ENCODE measurements at regions not wholly inside any gene's neighbourhood (a gene's known extent, or its start where the extent isn't known, plus 50 kb on each side); places are given as distances from the start of the nearest gene placed in this dataset.

DNA sequence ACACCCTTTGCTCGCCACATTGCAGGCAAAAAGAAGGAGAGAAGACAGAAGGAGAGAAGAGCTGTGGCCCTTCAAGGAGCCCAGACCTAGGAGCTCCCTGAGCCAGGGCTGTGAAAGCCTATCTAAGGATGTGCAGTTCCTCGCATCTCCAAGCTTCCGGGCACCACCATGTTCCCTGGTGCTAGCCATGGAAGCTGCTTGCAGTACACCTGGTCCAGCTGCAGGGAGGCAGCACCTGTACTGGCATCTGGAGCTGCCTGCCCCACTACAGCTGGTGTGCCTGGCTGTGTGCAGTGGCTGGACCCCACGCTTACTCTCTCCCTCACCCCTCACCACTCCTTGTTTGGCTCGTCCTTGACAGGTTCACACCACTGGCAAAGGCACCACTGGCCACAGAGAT, 1111.8 kb upstream of the POT1 start:
- WGBS, 4 donors = 80 to 86% (median 83%) methylated on average over 5 of the region's 5 CpGs
- H3K4me3 ChIP-seq = no peak overlapping the region
- H3K27ac ChIP-seq = no peak overlapping the region
- TF ChIP-seq CTCF (IDR thresholded peaks at IDR 0.05) = no peak
- no peak for TF ChIP-seq POLR2A (IDR thresholded peaks at IDR 0.05)
- ATAC-seq = peak in 1 of 4 donors; percentile 18
- intact Hi-C loops (cut with DNase I) = no loop called here
- no peaks in the 10 kb centered on the region for H3K27me3 ChIP-seq
- H3K9me3 ChIP-seq = no peaks in the 10 kb centered on the region
- DNase-seq = no peak
- H3K36me3 ChIP-seq = no peaks in the 10 kb centered on the region
- H3K4me1 ChIP-seq = no peaks in the 10 kb centered on the region

DNA sequence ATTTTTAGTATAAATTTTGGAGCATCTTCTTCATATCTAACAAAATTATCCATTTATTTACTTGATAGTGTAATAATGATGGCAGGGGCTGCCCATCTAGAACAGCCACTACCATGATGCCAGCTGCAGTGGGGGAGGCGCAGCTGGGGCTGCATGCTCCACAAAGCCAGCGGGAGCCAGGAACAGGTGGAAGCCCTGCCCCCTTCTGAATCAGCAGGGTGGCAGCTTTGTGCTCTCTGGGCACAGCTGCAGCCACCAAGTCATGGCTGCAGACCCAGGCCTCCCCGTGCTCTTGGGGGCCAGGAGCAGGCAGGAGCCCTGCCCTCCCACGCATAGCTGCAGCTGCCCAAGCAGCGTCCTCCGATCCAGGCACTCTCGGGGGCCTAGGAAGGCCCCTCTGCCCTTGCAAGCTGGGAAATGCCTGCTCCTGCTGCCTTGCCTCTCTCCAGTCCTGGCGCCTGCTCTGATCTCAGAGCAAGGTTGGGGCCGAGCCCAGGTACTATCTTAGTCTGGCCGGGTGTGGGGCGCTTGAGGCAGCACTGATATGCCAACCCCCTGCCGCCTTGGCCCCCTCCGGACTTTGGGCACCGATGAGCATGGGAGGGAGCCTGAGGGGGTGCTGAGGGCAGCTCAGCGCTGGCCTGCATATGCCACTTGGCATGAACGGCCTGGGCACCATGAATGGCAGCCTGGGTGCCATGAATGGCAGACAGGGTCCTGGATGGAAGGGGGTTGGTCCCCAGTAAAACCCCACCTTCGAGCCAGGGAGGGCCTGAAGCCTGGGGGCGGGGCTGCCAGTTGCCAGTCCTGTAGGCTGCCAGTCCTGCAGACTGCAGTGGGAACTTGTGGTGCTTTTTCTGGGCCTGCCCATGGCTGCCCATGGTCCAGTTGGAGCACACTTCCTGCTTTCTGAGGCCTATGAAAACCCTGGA, 1110.8 kb upstream of the POT1 start:
- Histone ChIP-seq H3K4me3 (no peak overlapping the region), H3K36me3 (no peaks in the 10 kb centered on the region), H3K27me3 (no peaks in the 10 kb centered on the region), H3K4me1 (no peaks in the 10 kb centered on the region), H3K27ac (no peak overlapping the region), H3K9me3 (no peaks in the 10 kb centered on the region)
- DNase-seq (no peak), ATAC-seq (peak in 1 of 4 donors; percentile 38)
- WGBS, 4 donors = 66 to 84% (median 75%) methylated on average over 5 to 18 of the region's 18 CpGs
- no peak for TF ChIP-seq CTCF (IDR thresholded peaks at IDR 0.05)
- TF ChIP-seq POLR2A (IDR thresholded peaks at IDR 0.05) = no peak
- intact Hi-C loops (cut with DNase I) = no loop called here

GRCh38 chr7:126026421-126027088, 1096.9 kb upstream of the POT1 start:
- intact Hi-C loops (cut with DNase I) = no loop called here
- TF ChIP-seq POLR2A (IDR thresholded peaks at IDR 0.05) = no peak
- no peak for TF ChIP-seq CTCF (IDR thresholded peaks at IDR 0.05)
- 29 to 34% (median 32%) methylated on average over 3 of the region's 3 CpGs for WGBS, 4 donors

GRCh38 chr7:126022452-126022851, 1092.8 kb upstream of the POT1 start:
- no peaks in the 10 kb centered on the region for H3K4me1 ChIP-seq
- no peak for DNase-seq
- intact Hi-C loops (cut with DNase I) = no loop called here
- H3K9me3 ChIP-seq = no peaks in the 10 kb centered on the region
- H3K27ac ChIP-seq = no peak overlapping the region
- H3K36me3 ChIP-seq = no peaks in the 10 kb centered on the region
- ATAC-seq = no peak
- no peak for TF ChIP-seq POLR2A (IDR thresholded peaks at IDR 0.05)
- no peak for TF ChIP-seq CTCF (IDR thresholded peaks at IDR 0.05)
- no peaks in the 10 kb centered on the region for H3K27me3 ChIP-seq
- no peak overlapping the region for H3K4me3 ChIP-seq

More at GRCh38 chr7:126026421-126027088, 1096.9 kb upstream of the POT1 start:
- no peaks in the 10 kb centered on the region for H3K36me3 ChIP-seq
- no peak overlapping the region for H3K4me3 ChIP-seq
- H3K27me3 ChIP-seq = no peaks in the 10 kb centered on the region
- H3K27ac ChIP-seq = no peak overlapping the region
- no peak for ATAC-seq
- no peaks in the 10 kb centered on the region for H3K9me3 ChIP-seq
- no peak for DNase-seq
- no peaks in the 10 kb centered on the region for H3K4me1 ChIP-seq
